ENCODE measurements at regions not wholly inside any gene's neighbourhood (a gene's known extent, or its start where the extent isn't known, plus 50 kb on each side); places are given as distances from the start of the nearest gene placed in this dataset.

DNA sequence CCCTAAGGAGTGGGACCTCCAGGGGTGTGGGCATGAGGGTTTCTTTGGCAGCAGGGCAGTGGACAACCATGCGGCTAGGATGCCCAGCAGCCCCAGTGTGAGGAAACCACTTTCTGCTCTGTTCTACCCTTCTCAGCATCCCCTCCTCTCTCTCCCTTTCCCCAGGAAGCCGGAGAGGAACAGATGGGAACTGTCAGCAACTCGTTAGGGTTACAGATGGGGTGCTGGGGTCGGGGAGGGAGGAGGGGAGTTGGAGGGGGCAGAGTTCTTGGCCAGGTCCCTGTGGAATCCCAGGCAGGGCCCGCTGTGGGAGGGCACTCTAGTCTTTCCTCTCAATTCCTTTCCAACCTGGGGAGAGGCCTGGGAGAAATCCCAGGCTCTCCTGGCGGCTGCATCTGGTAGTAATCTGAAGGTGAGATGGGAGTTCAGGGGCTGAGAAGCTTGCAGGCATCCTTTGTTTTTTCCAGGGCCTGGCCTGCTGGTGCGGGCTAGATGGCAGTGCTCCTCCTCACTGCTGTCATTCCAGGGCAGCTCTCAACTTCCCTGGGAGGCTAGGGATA is 93.9 kb upstream of the CSF3R start:
- no peak for DNase-seq

DNA sequence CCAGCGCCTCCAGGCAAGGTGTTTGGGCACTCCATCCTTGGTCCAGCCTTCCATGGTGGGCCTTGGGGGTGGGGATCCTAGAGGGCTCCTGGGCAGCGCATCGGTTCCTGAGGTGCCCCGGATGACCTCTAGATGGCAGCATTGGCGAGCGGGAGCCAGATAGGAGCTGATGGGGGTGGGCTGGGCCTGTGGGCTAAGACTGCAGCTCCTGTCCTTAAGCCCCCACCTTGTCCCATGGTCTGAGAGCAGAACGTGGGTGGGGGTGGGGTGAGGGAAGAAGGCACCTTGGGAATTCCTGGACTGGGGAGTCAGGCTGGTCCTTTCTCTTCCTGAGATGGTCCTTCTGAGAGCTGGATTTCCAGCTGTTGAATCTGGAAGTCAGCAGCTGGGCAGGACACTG is 93.4 kb upstream of the CSF3R start:
- DNase-seq = no peak

DNA sequence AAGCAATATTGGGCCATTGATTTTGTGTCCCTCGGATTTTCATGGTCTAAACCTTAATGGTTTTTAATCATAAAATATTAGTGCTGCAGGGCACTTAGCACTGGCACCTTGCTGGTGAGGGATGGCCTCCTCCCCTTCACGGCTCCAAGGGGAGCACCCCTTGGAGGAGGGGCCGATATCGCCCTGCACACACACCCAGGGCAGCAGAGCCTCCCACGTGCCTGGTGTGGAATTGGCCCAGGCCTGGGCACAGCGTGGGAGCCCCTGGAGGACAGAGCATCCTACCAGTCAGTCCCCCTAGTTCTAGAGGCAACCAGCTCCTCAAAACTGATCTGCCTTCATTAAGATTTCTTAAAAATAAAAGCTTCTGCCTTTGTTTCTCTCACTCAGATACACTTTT is 90.7 kb upstream of the CSF3R start:
- no peak for DNase-seq

DNA sequence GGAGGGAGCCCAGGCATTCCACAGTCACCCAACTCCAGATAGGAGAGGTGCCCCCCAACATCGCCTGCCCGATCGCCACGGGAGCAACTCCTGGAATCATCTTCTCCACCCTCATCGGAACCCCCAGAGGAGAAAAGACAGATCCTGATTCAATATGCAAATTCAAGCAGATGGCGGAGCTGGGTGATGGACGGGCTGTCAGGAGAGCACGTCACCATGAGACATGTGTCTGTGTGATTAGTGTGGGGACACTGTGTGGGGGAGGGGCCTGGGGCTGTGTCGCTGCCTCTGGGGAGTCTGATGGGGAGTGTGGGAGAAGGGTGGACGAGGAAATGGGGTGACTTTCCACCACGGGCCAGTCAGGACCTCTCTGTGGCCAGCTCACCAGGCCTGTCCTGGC is 90.2 kb upstream of the CSF3R start:
- DNase-seq = no peak

DNA sequence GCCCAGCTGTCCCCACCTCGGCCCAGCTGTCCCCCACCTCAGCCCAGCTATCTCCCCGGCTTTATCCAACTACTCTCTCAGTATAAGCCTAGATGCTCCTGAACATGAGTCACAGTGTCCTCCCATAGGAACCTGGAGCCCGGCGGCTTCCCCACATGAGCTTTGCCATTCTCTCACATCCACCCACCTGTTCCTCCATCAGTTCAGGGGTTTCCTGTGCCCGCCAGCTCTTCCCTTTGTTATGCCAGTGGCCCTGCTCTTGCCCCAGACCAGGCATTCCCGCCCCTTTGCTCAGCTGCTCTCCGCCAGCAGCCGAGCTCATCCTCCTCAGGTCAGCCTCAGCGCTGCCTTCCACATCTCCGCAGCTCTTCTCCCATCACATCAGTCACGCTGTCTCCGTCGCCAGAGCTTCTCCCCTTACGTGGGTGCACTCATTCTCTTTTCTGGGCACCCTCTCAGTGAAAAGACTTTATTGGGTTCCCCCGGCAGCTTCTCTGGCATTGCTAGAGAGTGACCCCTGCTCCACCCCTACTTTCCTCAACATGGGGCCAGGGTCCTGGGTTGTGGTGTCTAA is 89.5 kb upstream of the CSF3R start:
- no peak for DNase-seq

DNA sequence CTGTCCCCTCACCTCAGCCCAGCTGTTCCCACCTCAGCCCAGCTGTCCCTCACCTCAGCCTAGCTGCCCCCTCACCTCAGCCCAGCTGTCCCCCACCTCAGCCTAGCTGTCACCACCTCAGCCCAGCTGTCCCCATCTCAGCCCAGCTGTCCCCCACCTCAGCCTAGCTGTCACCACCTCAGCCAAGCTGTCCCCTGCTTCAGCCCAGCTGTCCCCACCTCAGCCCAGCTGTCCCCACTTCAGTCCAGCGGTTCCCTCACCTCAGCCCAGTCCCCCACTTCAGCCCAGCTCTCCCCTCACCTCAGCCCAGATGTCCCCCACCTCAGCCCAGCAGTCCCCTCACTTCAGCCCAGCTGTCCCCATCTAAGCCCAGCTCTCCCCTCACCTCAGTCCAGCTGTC is 88.4 kb upstream of the CSF3R start:
- no peak for DNase-seq

DNA sequence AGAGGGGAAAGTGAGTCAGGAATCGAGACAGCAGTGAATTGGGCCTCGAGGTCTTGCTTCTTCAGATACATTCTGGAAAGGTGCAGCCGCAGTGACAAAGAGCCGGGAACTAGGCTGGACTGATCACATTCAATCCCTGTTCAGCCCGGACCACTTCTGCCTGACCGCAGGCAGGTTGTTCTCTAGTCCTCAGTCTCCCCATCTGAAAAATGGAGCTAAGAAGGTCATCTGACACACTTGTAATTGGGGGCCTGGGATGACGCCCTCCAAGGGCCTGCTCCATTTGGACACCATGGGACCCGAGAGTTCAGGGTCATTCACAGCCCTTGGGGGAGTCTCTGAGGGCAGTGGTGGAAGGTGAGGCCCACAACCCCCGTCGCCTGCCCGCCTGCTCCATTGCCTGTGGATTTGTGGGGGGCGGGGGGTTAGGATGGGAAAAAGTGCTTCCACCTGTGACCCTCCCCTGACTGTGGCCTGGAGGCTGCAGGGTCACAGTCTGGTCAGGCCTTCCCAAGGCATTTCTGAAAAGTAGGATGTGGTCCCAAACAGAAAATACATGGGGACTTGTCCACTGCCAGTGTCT is 87.9 kb upstream of the CSF3R start:
- DNase-seq = no peak

DNA sequence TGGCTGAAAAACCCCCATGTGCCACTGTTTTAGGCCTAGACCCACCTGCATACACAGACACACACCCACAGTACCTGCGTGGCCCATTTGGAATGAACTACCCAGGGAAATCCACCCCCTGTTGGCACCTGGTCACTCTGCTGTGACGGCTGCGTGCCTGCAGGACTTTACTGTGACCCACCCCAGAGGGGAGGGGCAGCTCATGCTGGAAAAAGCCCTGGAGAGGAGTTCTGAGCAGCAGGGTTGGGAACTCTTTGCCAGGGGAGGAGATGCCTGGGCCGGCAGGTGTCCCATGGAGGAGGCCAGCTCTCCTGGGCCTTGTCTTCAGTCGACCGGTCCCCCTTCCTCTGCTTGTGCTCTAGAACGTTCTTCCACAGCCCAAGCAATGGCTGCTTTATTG is 87.3 kb upstream of the CSF3R start:
- no peak for DNase-seq

DNA sequence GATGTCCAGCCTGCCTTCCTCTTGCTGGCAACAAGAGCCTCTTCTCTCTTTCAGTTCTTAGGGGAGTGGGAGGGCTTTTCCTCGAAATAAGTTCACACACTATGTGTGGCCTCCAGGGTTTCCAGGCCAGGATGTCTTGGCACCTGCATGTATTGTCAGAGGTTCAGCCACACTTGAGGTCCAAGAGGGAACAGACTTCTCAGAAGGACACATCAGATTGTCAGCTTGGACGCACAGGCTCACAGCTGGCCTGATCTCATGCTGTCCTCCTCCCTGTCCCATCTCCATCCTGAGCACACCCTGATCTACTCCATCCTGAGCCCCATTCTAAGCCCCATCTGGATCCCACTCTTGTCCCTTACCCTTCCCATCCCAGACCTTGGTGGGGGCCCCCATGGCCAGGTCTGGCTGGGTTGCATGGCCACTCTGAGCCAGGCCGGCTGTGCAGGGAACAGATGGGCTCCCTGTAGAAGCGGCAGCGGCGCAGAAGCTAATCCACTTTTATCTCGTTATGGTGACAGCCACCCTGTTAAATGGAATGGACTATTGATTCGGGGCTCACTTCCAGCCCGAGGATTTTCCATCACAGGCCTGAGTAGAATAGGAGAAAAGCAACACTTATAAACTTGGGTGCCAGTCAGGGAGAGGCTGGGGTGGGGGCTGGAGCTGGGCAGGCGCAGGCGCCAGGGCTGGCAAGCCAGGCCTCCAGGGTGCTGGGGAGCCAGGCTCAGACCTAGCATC is 85.1 kb upstream of the CSF3R start:
- DNase-seq = no peak

DNA sequence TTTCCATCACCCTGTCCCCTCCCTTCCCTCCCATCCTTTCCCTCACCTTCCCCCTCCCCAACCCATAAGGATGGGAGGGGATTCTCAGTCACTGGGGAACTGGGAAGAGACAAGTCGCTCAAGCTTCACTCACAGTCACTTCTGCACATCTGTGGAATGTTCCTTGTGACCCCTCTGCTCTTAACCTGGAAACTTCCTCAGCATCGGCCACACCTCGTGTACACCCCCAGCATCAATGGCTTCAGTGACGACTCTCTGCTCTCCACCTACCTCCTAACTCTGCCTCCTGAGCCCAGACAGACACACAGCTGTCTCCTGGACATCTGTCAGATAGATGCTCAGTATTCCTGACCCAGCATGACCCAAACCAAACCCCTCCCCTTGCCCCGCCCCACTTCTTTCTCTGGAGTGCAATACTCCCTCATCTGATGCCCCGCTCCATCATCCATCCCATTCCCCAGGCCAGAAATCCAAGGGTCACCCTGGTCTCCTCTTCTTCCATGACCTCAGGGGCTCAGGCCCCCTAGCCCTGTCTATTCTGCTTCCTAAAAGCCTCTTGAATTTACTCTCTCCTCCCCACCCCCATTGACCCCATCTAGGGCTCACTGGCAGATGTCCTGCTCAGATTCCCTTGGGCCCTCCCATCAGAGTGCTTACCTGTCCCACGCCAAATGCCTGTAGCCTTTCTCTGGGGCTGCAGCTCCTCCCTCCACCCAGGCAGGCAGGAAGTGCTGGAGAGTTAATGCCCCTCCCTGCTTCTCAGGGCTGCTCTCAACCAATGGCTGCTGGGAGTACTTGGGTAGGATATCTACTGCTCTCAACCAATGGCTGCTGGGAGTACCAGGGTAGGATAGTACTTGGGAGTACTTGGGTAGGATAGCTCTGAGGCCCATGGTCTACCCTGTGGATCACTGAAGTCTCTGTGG is 83.1 kb upstream of the CSF3R start:
- no peak for DNase-seq

DNA sequence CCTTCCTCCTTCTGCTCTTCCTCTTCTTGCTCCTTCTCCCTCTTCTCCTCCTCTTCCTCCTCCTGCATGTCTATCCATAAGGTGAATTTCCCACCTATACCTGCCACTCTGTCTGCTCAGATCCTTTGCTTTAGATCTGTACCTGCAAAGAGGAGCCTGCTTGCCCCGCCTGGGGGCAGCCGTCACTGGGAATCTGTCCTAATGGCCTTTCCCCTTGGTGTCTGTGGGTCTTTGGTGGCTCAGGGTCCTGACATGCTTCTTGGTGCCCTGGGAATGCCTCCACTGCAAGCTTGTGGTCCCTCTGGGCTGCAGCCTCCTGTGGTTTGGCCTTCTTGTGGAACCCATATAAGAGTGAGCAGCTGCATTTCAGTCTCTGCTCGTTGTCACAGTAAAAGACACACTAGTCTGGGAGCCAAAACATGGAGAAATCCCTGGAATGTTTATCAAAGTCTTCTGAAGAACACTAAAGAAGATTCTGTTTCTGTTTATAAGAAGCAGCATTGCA is 79.5 kb upstream of the CSF3R start:
- no peak for DNase-seq

DNA sequence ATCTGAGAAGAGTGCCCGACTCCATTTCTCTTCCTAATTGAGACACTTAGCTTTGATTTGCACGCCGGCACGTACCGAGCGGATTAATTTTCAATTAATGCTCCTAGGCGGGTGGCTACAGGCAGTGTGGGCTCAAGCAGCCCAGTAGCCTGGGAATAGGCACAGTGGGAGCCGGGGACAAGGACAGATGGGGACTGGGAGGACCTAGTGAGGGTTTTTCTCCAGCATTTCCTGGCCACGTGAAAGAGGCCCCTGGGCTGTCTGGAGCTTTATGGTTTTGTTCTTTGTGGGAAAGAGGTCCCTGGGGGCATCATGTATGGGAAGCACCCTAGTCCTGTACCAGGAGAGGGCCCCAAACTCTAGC is 78.6 kb upstream of the CSF3R start:
- DNase-seq = no peak

DNA sequence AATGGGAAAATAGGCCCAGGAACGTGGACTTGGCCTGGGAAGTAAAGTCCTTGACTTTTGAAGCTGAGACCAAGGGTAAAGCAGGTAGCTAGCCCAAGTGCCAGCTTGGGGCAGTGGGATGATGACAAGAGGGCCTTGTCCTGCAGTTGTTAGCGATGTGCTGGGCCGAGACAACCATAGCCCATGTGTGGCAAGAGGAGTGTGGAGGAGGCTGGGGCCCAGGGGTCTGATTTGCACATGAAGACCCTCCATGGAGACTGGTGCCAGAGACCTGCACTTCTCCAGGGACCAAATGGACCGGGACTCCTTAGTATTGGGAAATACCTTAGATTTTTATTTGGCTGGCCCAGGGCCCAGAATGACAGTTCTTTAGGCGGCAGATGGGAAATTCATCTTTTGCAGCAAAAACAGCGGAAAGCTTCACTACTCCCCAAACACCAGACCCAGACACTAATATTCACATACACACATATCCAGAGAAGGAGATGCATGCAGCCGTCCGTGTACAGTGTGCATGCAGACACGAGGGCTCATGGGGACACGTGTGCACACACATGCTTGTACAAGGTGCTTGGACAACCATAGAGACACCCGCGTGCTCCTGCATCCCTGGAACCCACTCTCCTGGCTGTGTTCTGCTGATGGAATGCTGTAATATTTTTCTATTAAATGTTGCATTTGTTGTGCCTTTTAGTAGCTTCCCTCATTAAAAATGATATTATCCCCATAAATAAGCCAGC is 78.1 kb upstream of the CSF3R start:
- DNase-seq = no peak

DNA sequence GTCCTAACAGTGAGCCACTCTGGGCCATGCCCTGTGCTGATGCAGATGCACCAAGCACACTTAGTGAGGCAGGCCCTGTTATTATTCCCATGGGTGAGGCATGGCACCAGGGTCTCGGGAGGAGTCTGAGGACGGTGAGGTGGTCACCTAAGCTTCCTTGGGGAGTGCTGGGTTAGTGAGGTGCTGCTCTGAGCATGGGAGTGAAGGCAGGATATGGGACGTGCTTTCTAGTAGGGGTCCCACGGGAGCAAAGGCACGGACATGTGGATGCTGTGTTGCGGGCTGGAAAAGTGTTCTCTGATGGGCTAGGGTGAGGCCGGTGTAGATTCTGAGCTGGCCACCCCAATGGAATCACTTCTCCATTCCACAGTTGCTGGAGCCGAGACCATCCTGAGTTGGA is 77.5 kb upstream of the CSF3R start:
- DNase-seq = no peak

DNA sequence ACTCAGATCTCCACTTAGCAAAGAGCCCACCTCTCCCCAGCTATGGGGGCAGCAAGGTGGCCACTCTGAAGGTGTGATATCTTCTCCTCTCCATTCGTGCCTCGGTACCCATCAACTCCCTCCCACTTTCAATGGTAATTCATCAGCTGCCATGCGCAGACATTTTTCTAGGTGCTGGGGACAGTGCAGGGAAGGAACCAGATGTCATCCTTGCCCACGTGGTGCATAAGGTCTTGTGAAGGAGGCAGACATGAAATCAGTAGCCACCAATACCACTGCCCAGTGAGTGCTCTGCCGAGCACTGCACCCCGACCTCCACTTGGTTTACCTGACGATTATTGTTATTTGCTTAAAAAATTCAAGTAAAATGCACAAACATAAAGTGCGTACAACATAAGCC is 76.3 kb upstream of the CSF3R start:
- no peak for DNase-seq

DNA sequence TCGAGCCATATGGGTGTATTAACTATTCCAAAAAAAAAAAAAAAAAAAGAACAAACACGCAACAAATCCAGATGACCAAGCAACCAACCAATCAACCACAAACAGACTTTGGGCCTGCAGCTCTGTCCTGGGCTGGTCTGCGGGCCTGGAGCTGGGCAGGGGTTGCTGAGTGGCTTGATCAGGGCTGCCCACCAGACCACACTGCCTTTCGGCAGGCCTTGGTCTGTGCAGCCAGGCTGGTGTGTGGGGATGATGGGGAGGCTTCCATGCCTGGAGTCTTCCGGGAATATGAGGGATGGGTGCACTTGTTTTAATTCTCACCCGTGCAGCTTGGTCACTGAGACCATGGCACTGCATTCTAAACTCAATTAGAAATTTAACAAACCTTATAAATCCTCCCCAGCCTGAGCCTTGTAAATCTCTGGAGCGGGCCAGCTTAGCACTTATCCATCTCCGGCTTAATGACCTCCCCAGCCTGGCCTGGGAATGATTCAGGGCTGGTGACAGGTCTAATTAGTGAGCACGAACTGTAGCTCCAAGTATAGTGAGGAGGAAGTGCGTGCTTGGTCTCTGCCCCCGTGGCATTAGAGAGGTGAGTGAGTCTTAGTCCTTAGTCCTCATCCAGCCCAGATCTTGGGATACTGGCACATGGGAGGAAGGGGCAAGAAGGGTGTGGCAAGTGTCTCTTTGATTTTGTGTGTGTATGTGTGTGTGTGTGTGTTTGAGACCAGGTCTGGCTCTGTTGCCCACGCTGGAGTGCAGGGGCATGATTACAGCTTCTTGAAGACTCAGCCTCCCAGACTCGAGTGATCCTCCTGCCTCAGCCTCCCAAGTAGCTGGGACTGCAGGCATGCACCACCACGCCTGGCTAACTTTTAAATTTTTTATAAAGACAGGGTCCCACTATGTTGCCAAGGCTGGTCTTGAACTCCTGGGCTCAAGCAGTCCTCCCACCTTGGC is 74.6 kb upstream of the CSF3R start:
- DNase-seq = no peak

DNA sequence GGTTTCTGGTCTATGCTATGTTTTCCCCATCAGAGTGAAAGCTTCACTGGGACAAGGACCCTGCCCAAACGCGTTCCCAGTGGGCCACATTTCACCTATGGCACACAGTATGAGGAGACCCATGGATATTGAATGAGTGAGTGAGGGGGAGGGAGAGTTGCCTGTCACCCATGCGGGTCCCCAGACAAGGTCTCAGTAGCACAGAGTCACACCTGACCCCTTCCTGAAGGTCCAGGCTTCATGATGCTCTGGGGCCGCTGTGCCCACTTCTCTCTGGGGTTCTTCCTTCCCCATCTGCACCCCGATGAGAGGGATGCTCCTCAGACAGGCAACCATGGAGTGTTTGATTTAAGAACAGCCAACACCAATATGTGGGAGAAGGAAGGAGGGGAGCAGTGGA is 72.3 kb upstream of the CSF3R start:
- DNase-seq = no peak

DNA sequence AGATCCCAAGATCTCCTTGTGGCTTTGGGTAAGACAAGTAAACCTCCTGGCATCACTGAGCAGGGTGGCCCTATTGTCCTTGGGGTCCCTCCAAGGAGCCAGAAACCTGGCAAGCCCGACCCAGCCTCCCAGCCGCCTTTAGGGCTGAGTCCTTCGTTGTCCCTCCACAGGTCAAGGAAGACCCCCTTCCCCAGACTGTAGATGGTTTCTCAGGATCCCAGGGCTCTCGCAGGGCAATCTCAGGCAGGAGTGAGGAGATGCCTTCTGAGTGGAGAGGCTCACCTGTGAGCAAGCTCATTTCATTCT is 71.6 kb upstream of the CSF3R start:
- no peak for DNase-seq

DNA sequence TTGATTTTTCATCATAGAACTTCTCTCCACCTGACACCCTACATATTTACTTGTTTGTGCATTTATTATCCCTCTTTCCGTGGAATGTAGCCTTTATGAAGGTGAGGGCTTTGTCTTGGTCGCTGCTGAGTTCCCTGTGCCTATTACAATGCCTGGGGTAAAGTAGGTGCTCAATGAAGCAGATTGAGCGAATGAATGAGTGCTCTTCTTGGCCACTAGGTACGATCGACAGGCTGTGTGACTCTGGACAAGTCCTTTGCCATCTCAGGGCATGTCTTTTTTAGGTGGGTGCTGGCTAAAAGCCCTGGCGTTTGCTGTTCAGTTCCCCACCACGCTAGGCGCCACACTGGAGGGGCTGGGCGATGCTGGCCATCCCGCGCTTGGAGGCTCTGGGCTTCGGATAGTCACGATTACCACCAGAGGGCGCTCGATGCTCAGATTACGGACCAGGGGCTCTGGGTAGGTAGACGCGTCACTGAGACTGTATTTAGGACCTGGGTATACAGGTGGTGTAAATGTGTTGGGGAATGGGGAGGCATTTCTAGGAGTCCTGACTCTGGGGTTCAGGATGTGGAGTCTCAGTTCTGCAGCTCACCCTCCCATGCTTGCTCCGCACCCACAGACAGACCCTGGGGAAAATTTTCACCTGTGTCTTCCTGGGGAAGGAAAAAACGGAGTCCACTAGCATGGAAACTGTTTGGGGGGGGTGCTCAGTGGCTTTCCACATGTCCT is 71.0 kb upstream of the CSF3R start:
- DNase-seq = peak; percentile 32

DNA sequence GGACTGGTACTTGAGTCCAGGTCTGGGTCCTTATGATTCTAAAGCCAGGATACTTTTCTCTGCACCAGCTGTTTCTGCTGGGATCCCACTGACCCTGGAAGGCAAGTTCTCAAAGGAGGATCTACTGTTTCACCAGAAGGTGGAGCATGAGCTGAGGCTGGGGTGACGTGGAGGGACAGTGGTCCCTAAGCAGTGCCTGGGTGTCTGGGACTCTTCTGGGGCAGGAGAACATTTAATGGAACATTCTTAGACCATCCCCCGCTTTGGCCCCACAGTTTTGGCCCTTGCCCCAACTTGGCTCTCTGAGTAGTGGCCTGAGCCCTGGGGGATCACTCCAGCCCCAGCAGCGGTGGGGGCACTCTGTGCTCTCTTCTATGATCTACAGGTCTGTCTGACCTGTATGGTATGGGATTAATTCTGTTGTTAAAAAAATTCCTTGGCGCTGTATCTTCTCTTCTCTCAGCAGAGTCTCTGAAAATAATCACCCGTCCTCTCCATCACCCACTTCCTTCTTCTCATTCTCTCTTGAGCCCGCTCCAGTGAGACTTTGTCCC is 60.3 kb upstream of the CSF3R start:
- no peak for DNase-seq
